CD4-positive, alpha-beta T cell treated with Interleukin-15 for 4 hours (primary cell): ENCODE measurements at regions not wholly inside any gene's neighbourhood (a gene's known extent, or its start where the extent isn't known, plus 50 kb on each side); places are given as distances from the start of the nearest gene placed in this dataset.
"Not testable (repeated sequence)": the region's sequence is repeated elsewhere in the genome, so short reads cannot be mapped to it uniquely, and the experiment has no call there.

ENCODE experiments used
- DNase-seq: peaks from one replicate; pipeline ENCODE4 v3.0.0-alpha.2; 2020; ENCODE audit warnings: low spot score

DNA sequence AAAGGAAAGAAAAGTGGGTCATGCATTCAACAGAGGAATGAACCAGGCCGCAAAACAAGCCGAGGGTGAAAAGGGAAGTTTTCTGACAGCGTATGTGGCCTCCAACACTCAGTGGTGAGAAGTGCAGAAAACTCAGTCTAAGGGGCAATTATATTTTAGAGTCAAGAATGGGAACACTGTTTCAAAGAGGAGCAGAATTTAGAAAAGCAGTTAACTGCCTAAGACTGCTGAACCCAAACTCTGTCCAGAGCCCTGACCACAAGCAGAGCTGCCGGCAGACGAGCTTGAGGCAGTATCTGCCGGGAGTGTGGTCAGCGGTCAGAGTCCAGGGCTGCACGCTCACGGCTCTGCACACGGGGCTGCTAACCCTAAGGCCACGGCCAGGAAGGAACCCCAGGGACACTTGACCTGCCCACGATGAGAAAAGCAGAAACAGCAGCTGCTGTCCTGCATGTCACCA lies 347.0 kb upstream of the ID2 start:
- DNase-seq, result no peak

- no peak for DNase-seq
Measured at GRCh38 chr2:8335801-8336200, 346.1 kb upstream of the ID2 start.

DNA sequence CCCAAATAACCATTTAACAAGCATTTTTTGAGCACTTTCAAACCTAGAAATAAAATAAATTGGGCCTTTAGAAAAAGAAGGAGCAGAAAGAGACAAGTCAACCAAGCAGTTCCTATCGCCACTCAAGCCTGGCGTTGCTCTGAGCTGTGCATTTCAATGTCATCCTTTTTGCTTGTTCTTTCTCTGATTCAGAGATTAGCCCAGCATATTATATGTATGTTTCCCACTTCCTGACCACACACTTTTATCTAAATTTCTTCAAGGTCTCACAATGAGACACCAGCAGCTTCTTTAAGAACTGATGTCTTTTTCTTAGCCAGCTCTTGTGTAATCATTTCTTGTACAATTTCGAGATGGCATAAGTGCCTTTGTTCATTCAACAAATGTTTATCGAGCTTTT lies 344.5 kb upstream of the ID2 start:
- peak; percentile 48 for DNase-seq

DNA sequence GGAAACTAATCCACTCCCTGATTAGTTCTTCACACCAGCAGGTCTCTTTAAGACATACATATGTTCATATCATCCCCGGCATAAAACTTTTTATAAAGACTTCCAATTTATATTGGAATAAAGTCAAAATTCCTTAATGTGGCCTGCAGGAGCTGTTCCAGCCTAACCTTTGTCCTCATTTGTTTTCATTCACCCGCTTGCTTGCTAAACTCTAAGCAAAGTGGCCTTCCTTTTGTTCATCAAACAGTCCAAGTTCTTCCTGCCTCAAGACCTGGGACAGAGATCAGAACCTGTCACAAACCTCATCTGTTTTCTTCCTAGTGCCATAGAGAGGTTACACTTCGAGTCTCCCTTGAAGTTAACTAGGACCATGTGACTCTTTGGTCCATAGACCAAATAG lies 339.4 kb upstream of the ID2 start:
- DNase-seq, result no peak

- DNase-seq, result no peak
Measured at GRCh38 chr2:8343031-8343430, 338.8 kb upstream of the ID2 start.

DNA sequence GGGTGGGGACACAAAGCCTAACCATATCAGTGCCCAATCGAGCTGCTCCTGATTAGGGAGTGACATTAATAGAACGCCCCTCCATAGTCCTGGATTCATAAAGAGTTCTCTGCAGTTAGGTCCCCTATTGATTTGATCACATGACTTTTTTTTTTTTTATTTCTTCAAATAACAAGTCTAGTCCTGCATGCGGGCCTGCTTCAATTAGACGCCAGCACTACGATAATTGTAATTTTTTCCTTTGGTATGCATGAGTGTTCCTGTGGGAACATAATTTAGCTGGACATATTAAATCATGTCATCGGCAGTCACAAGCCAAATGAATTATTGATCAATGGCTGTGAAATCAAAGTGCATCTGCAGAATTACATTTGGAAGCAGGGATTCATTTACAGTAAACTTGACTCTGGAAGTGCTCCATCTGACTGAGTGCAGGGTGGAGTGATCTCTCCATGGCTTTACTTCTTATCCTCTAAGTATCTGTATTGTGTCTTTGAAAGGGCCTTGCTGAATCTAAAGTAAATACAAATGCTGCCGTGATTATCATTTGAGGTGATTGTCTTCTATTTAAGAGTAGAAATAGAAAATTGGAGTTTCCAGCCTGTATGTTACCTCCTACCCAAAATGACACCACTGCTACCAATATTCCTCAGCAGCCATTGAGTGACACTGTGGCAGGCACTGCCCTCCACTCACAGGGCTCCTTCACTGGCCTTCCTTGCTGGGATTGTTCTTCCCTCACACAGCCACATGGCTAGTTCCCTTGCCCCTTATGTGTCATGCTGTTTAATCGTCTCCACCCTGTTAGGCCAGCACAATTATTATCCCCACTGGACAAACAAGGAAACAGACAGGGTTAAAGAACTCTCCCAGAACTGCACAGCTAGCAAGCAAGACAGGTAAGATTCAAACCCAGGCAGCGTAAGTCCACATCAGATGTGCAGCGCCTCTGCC lies 337.4 kb upstream of the ID2 start:
- DNase-seq, result no peak

DNA sequence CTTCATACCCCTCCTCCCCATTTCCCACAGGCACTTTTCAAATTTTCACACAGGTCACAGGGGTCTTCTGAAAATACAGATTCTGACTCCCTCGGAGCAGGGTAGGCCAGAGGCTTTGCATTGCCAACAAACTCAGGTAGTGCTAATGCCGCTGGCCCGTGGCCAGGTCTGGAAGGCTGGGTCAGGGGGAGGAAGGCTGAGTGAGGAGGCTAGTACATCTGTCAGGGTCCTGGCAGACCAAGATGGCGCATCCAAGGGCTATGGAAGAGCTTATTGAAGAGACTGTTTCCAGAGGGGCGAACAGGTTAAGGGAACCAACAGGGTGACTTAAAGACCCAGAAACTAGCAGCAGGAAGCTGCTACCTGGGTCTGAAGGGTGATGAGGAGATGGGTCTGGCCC lies 336.7 kb upstream of the ID2 start:
- no peak for DNase-seq

DNA sequence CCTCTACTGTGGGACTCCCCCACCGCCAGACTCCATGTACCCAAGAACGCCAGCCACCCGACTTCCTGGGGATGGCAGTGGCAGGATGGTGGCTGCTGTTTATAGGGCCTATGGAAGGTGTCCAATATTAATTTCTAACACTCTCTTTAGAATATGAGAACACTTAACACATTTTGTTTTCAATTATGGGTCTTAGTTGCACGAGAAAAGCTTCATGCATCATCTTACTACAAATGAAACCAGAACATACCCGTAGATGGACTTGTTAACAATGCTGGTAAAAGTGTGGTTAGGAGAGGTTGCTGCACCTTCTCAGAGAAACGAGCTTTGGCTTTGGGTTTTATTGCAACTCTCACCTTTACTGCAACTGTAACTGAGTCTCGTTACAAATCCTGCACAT lies 335.6 kb upstream of the ID2 start:
- no peak for DNase-seq

- no peak for DNase-seq
Measured at GRCh38 chr2:8346706-8347430, 335.0 kb upstream of the ID2 start.

- not testable (repeated sequence) for DNase-seq
Measured at GRCh38 chr2:8348911-8349310, 332.9 kb upstream of the ID2 start.

DNA sequence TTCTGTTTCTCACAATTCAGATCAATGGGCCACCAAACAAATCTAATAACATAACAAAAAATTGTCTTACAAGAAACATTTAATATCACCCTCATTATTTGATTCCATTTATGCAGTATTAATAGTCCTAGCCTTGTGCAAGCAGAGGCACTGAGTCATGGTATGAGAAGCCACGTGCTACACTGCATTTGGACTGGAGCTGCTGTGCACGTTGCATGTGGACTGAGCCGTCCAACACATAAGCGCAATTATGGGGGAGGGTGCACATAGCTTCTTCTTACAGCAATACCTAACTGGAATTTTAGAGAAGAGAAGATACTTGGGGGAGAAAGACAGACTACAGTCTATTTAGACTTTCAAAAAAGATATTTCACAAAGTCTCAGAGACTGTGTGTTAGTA lies 329.6 kb upstream of the ID2 start:
- no peak for DNase-seq

- DNase-seq, result no peak
Measured at GRCh38 chr2:8352989-8353388, 328.9 kb upstream of the ID2 start.

DNA sequence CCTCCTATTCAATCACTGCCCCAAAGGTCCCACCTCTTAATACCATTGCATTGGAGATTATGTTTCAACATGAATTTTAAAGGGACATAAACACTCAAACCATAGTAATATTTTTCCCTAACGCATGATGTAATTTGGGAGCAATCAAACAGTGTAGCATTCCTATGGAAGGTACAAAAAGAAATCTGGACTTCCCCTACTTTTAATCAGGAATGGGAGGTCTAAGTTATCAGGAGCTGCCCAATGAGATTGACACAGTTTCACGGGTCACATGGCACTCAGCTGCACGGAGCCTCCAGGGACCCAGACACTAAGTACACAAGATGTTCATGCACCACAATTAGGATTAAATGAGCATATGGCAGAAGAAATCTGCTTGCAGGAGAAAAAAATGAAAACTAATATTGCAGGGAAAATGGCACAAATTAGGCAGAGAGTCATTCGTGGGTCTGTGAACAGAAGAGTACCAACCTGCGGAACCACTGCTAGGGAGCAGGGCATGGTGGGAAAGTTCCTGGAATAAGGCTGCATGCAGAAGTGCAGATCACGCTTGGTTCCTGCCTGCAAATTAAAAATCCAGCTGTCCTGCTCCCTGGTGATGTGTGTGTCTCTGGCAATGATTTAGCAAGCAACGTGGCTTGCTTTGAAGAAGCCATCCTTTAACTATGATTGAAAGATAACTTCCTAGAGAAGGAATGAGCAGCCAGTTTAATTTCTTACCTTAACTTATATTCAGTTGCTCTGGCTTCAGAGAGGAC lies 326.6 kb upstream of the ID2 start:
- DNase-seq, result no peak

- no peak for DNase-seq
Measured at GRCh38 chr2:8357738-8358518, 323.9 kb upstream of the ID2 start.

DNA sequence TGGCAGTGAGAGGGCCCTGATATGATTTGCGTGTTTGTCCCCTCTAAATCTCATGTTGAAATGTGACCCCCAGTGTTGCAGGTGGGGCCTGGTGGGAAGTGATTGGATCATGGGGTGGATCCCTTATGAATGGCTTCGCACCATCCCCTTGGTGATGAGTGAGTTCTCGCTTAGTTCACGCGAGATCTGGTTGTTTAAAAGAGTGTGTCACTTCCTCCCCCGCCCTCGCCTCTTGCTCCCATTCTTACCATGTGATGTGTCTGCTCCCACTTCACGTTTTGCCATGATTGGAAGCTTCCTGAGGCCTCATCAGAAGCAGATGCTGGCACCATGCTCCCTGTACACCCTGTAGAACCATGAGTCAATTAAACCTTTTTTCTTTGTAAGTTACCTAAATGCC lies 319.9 kb upstream of the ID2 start:
- DNase-seq, result no peak

DNA sequence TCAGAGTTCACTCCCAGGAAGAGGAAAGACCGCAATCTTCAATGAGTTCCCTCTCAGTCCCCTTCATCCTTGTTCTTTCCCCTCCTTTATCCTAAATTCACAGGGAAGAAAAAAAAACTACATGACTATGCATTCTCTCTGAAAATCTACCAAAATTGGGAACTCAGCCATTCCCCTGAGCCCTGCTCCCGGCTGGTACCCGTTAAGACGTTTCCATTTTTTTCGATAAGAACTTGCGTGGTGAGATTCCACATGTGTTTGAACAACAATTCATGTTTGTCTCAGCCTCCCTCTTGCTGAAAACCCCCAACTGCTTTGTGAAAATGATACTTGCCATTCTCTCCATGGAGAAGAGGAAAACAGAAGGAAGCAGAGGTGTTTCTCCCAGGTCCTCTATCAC lies 318.7 kb upstream of the ID2 start:
- no peak for DNase-seq

DNA sequence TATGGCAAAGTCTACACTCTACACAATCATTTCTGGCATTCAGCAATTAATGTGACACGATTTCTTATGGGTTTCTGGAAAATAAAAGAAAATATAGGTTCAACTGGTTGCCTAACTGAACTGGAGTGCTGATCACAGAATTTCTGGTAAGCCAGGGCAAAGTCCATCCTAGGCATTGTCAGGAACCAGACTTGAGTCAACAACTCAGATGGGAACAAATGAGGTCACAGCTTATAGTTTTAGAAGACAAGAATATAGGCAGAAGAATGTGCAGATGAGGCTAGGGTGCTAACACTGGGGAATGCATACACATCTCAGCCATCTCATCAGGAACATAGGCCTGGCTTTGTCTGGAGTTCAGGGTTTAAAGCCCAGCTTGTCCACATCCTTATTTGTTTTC lies 317.2 kb upstream of the ID2 start:
- no peak for DNase-seq

DNA sequence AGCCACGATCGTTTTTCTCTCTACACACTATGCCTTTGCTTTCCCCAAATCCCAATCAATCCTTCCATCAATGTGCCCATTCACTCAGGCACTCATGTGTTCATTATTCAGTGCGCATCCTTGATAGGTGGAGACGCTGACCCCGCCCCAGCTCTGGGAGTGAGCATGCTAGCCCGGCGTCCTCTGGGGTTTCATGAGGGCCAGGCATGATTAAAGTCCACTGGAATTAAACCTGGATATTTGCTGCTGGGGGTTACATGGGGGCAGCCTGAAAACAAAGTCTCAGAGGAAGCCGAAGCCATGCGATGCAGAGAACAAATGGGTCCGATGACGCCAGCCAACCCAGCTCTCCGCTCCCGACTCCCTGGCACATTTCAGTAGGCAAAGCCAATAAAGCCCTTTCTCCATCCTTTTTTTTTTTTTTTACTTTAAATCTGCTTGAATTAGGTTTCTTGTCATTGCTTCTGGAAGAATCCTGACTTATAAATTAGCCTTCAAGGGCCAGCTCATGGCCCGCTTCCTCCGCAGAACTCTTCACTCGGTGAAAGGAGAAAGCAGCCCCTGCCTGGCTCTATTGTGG lies 316.4 kb upstream of the ID2 start:
- no peak for DNase-seq

DNA sequence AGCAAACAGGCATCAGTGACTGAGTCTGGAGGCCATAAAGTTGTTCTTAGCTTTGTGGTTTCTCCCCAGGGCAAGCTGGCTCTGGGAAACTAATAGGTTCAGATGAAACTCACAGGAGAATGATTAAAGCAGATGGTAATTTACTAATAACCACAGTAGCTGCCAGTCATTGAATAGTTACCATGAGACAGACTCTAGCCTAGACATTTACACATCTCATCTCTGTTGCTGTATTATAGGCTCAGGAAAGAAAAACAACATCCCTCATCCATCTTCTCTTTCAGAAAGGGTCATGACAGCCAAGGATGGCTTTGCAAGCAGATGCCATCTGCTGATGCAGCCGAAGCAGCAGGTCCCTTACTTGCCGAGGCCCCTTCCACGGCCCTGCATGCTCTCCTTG lies 314.0 kb upstream of the ID2 start:
- no peak for DNase-seq

DNA sequence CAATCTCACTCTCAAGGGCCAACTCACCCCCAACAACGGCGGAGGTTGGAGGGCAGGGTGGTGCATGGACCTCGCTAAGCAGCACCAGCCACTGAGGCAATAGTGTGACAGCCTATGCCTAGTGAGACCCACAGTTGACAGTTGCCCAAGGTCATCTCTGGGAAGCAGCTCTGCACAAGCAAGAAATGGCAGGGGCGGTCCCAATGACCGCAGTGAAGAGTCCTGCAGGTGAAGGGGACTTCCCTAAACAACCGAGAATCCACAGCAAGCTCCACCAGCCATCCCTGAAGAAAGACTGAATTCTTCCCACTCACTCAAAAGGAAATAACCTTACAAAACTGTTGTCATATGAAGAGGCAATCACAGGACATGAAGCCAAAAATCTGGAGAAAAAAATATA lies 313.4 kb upstream of the ID2 start:
- DNase-seq, result no peak

GRCh38 chr2:8369522-8369921 lies 312.3 kb upstream of the ID2 start:
- DNase-seq, result no peak
